Ishikawa (cell line): ENCODE measurements at regions not wholly inside any gene's neighbourhood (a gene's known extent, or its start where the extent isn't known, plus 50 kb on each side); places are given as distances from the start of the nearest gene placed in this dataset.

Experiments used
- CEBPB ChIP-seq: IDR thresholded peaks from 2 replicates; pipeline ENCODE4 v1.6.1; 2012
- CREB1 ChIP-seq: IDR thresholded peaks from 2 replicates; pipeline ENCODE4 v1.6.1; 2012; ENCODE audit warnings: low read depth
- EGR1 ChIP-seq: IDR thresholded peaks from 2 replicates; pipeline ENCODE4 v1.6.1; 2012
- EP300 ChIP-seq: IDR thresholded peaks from 2 replicates; pipeline ENCODE4 v1.6.1; 2012; ENCODE audit warnings: borderline replicate concordance
- NFIC ChIP-seq: IDR thresholded peaks from 2 replicates; pipeline ENCODE4 v1.6.1; 2012
- RAD21 ChIP-seq: IDR thresholded peaks from 2 replicates; pipeline ENCODE4 v1.6.1; 2012; ENCODE audit warnings: low read depth
- TAF1 ChIP-seq: IDR thresholded peaks from 2 replicates; pipeline ENCODE4 v1.6.1; 2012; ENCODE audit warnings: low read depth, mild to moderate bottlenecking
- TCF12 ChIP-seq: IDR thresholded peaks from 2 replicates; pipeline ENCODE4 v1.6.1; 2012; ENCODE audit warnings: low read depth
- TEAD4 ChIP-seq: IDR thresholded peaks from 2 replicates; pipeline ENCODE4 v1.6.1; 2012
- YY1 ChIP-seq: IDR thresholded peaks from 2 replicates; pipeline ENCODE4 v1.6.1; 2012; ENCODE audit warnings: low read depth
- ZBTB7A ChIP-seq: IDR thresholded peaks from 2 replicates; pipeline ENCODE4 v1.6.1; 2012; ENCODE audit warnings: low read depth
- TF ChIP-seq, protein P1 (sequence below): IDR thresholded peaks from 2 replicates; pipeline ENCODE4 v1.6.1; 2012; ENCODE audit warnings: low read depth, mild to moderate bottlenecking
- TF ChIP-seq, protein P2 (sequence below): IDR thresholded peaks from 2 replicates; pipeline ENCODE4 v1.6.1; 2012
- TF ChIP-seq, protein P3 (sequence below): IDR thresholded peaks from 2 replicates; pipeline ENCODE4 v1.6.1; 2012

DNA sequence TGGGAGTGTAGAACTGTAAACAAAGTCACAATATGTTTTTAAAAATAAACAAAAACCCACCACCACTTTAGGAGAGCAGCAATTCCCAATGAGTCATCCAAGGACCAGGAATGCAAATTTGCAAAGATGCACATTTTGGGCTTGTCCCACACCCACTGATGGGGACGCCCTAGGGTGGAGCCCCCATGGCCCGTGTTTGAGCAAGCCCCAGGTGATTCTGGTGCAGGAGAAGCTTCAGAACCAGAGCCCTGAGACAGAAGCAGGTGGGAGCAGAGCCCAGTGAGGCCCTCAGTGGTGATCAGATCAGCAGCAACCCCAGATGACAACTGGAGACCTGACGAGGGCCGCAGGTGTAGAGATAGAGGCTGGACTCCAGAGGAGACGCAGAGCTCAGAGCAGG, 55.1 kb upstream of the PFKP start:
- no peak for TF ChIP-seq YY1
- TF ChIP-seq, protein P1, sequence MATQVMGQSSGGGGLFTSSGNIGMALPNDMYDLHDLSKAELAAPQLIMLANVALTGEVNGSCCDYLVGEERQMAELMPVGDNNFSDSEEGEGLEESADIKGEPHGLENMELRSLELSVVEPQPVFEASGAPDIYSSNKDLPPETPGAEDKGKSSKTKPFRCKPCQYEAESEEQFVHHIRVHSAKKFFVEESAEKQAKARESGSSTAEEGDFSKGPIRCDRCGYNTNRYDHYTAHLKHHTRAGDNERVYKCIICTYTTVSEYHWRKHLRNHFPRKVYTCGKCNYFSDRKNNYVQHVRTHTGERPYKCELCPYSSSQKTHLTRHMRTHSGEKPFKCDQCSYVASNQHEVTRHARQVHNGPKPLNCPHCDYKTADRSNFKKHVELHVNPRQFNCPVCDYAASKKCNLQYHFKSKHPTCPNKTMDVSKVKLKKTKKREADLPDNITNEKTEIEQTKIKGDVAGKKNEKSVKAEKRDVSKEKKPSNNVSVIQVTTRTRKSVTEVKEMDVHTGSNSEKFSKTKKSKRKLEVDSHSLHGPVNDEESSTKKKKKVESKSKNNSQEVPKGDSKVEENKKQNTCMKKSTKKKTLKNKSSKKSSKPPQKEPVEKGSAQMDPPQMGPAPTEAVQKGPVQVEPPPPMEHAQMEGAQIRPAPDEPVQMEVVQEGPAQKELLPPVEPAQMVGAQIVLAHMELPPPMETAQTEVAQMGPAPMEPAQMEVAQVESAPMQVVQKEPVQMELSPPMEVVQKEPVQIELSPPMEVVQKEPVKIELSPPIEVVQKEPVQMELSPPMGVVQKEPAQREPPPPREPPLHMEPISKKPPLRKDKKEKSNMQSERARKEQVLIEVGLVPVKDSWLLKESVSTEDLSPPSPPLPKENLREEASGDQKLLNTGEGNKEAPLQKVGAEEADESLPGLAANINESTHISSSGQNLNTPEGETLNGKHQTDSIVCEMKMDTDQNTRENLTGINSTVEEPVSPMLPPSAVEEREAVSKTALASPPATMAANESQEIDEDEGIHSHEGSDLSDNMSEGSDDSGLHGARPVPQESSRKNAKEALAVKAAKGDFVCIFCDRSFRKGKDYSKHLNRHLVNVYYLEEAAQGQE, result no peak
- TF ChIP-seq EP300, result no peak
- no peak for TF ChIP-seq EGR1
- TF ChIP-seq TEAD4, result no peak
- no peak for TF ChIP-seq RAD21
- no peak for TF ChIP-seq TAF1
- no peak for TF ChIP-seq CEBPB
- no peak for TF ChIP-seq ZBTB7A
- no peak for TF ChIP-seq NFIC
- TF ChIP-seq, protein P2, sequence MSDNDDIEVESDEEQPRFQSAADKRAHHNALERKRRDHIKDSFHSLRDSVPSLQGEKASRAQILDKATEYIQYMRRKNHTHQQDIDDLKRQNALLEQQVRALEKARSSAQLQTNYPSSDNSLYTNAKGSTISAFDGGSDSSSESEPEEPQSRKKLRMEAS, result no peak
- TF ChIP-seq TCF12, result no peak
- TF ChIP-seq, protein P3, sequence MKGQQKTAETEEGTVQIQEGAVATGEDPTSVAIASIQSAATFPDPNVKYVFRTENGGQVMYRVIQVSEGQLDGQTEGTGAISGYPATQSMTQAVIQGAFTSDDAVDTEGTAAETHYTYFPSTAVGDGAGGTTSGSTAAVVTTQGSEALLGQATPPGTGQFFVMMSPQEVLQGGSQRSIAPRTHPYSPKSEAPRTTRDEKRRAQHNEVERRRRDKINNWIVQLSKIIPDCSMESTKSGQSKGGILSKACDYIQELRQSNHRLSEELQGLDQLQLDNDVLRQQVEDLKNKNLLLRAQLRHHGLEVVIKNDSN, result no peak
- TF ChIP-seq CREB1, result no peak
